ENCODE measurements at regions not wholly inside any gene's neighbourhood (a gene's known extent, or its start where the extent isn't known, plus 50 kb on each side); places are given as distances from the start of the nearest gene placed in this dataset.
"Not testable (repeated sequence)": the region's sequence is repeated elsewhere in the genome, so short reads cannot be mapped to it uniquely, and the experiment has no call there.

- intact Hi-C loops (cut with DNase I, micrococcal nuclease), result no loop called here
- ATAC-seq, result no peak
- no peak for DNase-seq
Observed at GRCh38 chr11:90448256-90448655, 225.4 kb upstream of the CHORDC1 start.

DNA sequence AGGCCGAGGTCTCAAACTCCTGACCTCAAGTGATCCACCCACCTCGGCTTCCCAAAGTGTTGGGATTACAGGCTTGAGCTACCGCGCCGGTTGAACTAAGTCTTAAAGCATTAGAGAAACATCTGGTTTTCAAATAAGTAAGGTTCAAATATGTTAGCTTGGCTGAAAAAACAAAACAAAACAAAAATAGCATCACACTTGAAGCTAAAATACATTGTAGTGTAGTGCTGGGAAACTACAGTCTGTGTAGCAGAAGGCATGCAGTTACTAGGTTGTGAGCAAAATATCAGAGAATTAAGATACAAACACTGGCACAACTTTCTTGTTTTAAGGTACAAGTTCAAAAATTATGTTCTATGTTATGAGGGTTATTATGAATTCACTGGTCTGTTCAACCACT is 224.8 kb upstream of the CHORDC1 start:
- DNase-seq (no peak), ATAC-seq (no peak)
- intact Hi-C loops (cut with DNase I, micrococcal nuclease), result no loop called here

GRCh38 chr11:90446207-90446606 is 223.4 kb upstream of the CHORDC1 start:
- DNase-seq (no peak), ATAC-seq (no peak)
- intact Hi-C loops (cut with DNase I, micrococcal nuclease), result no loop called here

DNA sequence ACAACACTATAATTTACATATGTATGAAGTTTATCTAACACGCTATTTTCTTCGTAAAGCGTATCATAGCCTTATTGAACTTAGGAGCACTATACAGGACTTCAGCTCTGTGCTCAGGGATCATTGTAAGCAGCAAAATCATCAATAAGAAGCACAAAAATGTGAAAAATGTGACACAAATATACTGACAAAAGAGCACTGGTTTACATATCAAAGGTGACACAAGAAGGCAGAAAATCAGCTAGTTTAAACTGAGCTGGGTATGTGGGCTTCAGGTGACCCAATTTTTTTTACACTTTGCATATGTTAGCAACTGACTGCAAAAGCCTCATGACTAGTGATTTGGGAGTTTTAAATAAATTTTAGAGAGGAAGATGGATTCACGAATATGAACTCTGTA is 215.2 kb upstream of the CHORDC1 start:
- DNase-seq (no peak), ATAC-seq (no peak)
- intact Hi-C loops (cut with DNase I, micrococcal nuclease), result no loop called here

DNA sequence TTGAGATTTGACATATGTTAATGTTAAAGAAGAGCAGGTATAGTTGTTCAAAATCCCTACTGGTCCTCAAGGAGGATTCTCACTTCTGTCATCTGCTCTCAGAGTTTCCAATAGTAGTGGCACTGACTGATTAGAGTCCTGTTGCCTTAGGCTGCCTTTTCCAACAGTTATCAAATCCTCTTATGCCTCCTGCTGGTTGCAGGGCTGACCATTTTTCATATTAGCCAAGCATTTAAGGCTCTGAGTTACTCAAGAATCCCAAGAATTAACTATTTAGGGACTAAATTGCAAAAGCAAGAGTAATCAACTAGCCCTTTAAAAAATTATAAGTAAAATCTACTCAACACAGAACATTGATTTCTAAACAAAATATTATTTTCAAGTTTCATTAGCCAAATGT is 212.0 kb upstream of the CHORDC1 start:
- intact Hi-C loops (cut with DNase I, micrococcal nuclease), result no loop called here
- no peak for DNase-seq
- no peak for ATAC-seq

- ATAC-seq (no peak), DNase-seq (no peak)
- intact Hi-C loops (cut with DNase I, micrococcal nuclease), result no loop called here
Observed at GRCh38 chr11:90428836-90429235, 206.0 kb upstream of the CHORDC1 start.

- ATAC-seq (no peak), DNase-seq (no peak)
- intact Hi-C loops (cut with DNase I, micrococcal nuclease), result no loop called here
Observed at GRCh38 chr11:90426442-90426841, 203.6 kb upstream of the CHORDC1 start.

- intact Hi-C loops (cut with DNase I, micrococcal nuclease), result no loop called here
- no peak for ATAC-seq
- DNase-seq, result no peak
Observed at GRCh38 chr11:90423378-90423777, 200.5 kb upstream of the CHORDC1 start.

DNA sequence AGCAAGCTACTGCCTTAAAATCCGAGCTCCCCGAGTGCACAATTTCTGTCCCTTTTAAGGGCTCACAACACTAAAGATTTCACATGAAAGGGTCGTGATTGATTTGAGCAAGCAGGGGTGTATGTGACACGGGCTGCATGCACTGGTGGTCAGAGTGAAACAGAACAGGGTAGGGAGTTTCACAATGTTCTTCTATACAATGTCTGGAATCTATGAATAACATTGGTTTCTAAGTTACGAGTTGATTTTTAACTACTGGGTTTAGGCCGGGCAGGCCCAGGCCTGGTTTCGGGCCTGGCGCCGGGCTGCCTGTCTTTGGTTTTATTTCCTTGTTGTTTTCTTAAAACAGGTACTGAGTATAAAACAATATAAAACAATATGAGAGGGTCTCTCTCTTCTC is 199.9 kb upstream of the CHORDC1 start:
- DNase-seq; intact Hi-C loops (cut with DNase I, micrococcal nuclease); ATAC-seq: not testable (repeated sequence)

DNA sequence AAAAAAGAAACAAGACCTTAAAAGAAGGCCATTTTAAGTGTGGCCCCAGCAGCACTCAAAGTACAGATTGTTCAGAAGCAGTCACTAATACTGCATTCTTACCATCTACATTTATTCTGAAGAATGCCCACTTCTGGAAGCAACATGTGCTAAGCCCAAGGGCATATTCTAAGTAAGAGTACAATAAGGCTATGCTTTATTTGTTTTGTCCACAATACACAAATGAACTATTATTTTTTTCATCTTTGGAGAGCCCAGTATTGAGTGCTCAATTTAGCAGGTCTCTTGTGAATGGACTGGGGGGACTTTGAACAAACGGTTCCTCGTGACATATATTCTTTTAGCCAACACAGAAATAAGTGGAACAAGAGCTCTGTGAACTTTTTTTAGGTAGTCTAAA is 191.4 kb upstream of the CHORDC1 start:
- DNase-seq (no peak), ATAC-seq (no peak)
- intact Hi-C loops (cut with DNase I, micrococcal nuclease), result no loop called here

DNA sequence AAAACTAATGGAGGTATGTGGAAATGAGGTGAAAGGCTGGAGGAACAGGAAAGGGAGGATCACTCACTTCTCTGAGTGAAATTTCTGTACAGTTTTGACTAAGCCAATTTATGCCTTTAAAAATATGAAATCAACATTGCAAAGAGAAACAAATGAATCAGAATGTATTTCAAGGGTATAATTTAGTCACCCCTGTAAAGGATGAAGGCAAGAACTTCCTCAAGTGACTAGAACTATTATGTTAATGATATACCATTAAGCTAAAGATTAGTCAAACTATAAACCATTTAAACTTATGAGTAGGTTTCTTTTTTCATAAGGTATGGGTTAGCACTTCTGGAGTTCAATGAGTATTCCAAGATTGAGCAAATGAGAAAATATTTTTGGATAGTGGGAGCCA is 184.5 kb upstream of the CHORDC1 start:
- no peak for ATAC-seq
- intact Hi-C loops (cut with DNase I, micrococcal nuclease), result no loop called here
- no peak for DNase-seq

DNA sequence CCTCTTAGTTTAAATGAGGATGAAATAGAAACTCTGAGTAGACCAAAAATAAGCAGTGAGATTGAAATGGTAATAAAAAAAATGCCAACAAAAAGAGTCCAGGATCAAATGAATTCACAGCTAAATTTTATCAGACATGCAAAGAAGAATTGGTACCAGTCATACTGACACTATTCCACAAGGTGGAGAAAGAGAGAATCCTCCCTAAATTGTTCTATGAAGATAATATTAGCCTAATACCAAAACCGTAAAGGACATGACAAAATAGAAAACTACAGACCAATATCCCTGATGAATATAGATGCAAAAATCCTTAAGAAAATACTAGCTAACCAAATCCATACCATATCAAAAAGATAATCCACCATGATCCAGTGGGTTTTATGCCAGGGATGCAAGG is 169.8 kb upstream of the CHORDC1 start:
- no peak for ATAC-seq
- intact Hi-C loops (cut with DNase I, micrococcal nuclease), result no loop called here
- DNase-seq, result no peak

DNA sequence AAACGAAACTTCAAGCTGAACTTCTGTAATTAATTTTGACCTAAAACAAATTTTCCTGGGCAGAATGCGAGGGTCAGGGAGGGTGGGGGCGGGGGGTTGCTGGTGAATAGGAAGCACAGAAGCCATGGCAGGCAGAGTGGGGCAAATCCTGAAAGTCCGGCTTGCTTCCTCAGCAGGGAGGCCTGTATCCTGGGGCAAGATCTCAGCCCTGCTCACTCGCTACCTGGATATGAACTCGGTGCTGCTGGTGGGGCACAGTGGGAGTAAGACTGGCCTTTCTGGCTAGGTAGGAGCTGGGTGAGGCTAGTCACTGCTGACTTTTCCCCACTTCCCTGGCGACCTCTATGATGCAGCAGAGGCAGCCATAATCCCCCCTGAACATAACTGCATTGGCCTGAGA is 168.9 kb upstream of the CHORDC1 start:
- intact Hi-C loops (cut with DNase I, micrococcal nuclease), result no loop called here
- ATAC-seq, result no peak
- no peak for DNase-seq

- no peak for ATAC-seq
- intact Hi-C loops (cut with DNase I, micrococcal nuclease), result no loop called here
Observed at GRCh38 chr11:90380206-90380605, 157.4 kb upstream of the CHORDC1 start.

GRCh38 chr11:90373971-90374370 is 151.1 kb upstream of the CHORDC1 start:
- no peak for DNase-seq
- intact Hi-C loops (cut with DNase I, micrococcal nuclease), result no loop called here

More at GRCh38 chr11:90380206-90380605, 157.4 kb upstream of the CHORDC1 start:
- DNase-seq, result no peak

GRCh38 chr11:90364527-90364926 is 141.7 kb upstream of the CHORDC1 start:
- ATAC-seq, result no peak
- intact Hi-C loops (cut with DNase I, micrococcal nuclease), result no loop called here
- no peak for DNase-seq

More at GRCh38 chr11:90373971-90374370, 151.1 kb upstream of the CHORDC1 start:
- no peak for ATAC-seq

- no peak for ATAC-seq
- intact Hi-C loops (cut with DNase I, micrococcal nuclease), result no loop called here
- DNase-seq, result no peak
Observed at GRCh38 chr11:90363739-90364138, 140.9 kb upstream of the CHORDC1 start.

GRCh38 chr11:90355200-90355599 is 132.4 kb upstream of the CHORDC1 start:
- ATAC-seq (no peak), DNase-seq (no peak)
- intact Hi-C loops (cut with DNase I, micrococcal nuclease), result no loop called here

DNA sequence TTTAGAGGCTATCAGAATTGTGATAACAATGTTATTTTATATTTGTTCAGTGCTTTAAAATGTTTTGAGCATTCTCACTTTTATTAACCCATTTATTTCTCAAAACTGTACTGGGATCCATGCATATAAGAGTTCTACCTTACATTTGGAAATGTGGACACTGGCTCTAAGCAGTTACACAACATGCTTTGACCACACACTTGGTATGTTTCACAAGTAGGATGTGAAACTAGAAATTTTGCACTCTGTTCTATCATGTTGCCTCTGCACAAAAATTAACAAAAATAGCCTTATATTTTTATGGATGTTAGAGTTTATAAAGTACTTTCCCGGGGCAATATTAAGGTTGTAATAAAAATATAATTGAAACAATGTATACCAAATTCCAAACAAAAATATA is 126.9 kb upstream of the CHORDC1 start:
- DNase-seq, result no peak
- intact Hi-C loops (cut with DNase I, micrococcal nuclease), result no loop called here
- ATAC-seq, result no peak

GRCh38 chr11:90344546-90344945 is 121.7 kb upstream of the CHORDC1 start:
- intact Hi-C loops (cut with DNase I, micrococcal nuclease), result no loop called here
- ATAC-seq, result no peak

GRCh38 chr11:90343673-90344072 is 120.8 kb upstream of the CHORDC1 start:
- no peak for DNase-seq
- no peak for ATAC-seq
- intact Hi-C loops (cut with DNase I, micrococcal nuclease), result no loop called here

More at GRCh38 chr11:90344546-90344945, 121.7 kb upstream of the CHORDC1 start:
- no peak for DNase-seq

DNA sequence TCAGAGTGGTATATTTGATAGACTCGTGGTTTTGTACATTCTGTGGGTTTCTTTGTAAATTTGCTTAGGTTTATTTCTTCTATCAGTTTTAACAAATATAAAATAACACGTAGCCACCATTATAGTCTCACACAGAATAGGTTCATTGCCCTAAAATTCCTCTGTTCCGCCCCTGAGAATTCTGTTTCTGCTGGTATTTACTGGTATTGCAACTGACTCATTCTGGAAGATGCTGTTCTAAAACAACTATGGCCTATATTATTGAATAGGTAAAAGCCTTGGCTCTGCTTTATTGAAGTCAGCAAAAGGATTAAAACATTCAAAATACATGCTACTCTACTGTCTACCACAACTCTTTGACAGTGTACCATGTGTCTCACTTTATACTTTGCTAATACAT is 119.1 kb upstream of the CHORDC1 start:
- no peak for ATAC-seq
- intact Hi-C loops (cut with DNase I, micrococcal nuclease), result no loop called here
- DNase-seq, result no peak
